ENCODE measurements at regions not wholly inside any gene's neighbourhood (a gene's known extent, or its start where the extent isn't known, plus 50 kb on each side); places are given as distances from the start of the nearest gene placed in this dataset.

- H3K27ac Mint-ChIP-seq, result no peak overlapping the region
- CTCF ChIA-PET, result no interaction called here
- no peak overlapping the region for H3K4me3 Mint-ChIP-seq
- H3K4me1 Mint-ChIP-seq, result no peaks in the 10 kb centered on the region
- ATAC-seq (no peak), DNase-seq (no peak)
- H3K27me3 Mint-ChIP-seq, result no peaks in the 10 kb centered on the region
- peaks cover 16% of the 10 kb centered on the region for H3K9me3 Mint-ChIP-seq (ENCODE audit: low read depth)
- H3K36me3 Mint-ChIP-seq, result peaks cover 1% of the 10 kb centered on the region
These were observed 382.2 kb downstream of the LRRC70 start for GRCh38 chr5:62960781-62961180.

DNA sequence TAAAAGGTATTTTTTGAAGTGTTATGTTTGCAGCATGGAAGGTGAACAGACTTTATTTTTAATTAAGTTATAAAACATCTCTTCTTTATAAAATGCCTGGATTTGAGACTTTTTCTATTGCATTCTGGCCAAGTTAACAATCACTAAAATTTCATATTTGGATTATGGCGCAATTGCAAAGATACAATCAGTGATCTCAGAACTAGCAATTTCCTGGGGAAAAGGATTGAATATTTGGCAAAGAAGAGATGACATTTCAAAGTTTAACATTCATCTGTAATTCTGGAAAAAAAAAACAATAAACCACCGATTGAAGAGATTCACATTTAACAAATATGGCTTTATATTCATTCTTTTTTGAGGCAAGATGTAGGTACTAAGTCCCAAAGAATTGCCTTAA, 378.0 kb downstream of the LRRC70 start:
- Mint-ChIP-seq H3K36me3 (no peaks in the 10 kb centered on the region), H3K9me3 (ENCODE audit: low read depth) (no peaks in the 10 kb centered on the region), H3K4me3 (no peak overlapping the region), H3K4me1 (no peaks in the 10 kb centered on the region), H3K27me3 (no peaks in the 10 kb centered on the region), H3K27ac (no peak overlapping the region)
- ATAC-seq (no peak), DNase-seq (no peak)
- CTCF ChIA-PET, result no interaction called here

GRCh38 chr5:62954578-62954977, 376.0 kb downstream of the LRRC70 start:
- Mint-ChIP-seq H3K4me1 (no peaks in the 10 kb centered on the region), H3K9me3 (ENCODE audit: low read depth) (peaks cover 3% of the 10 kb centered on the region), H3K27me3 (no peaks in the 10 kb centered on the region), H3K36me3 (no peaks in the 10 kb centered on the region), H3K27ac (no peak overlapping the region), H3K4me3 (no peak overlapping the region)
- ATAC-seq (no peak), DNase-seq (no peak)
- CTCF ChIA-PET, result no interaction called here

DNA sequence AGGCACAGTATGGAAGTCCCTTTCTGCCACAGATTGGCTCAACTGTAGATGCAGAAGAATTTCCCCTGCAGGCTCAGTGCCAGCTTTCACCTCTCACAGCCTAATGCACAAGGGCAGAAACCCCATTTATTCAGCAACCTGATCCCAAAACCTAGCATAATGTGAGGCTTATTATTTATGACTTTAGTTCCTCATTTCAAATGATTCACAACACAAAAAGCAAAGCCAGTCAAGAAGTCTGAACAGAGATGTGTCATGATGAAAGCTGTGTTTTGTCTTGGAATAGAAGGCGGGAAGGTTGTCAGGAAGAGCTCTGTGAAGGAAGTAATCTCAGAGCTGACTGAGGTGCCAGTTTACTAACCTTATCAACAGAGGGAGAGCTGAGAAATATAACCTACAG, 369.7 kb downstream of the LRRC70 start:
- no peaks in the 10 kb centered on the region for H3K27me3 Mint-ChIP-seq
- no peaks in the 10 kb centered on the region for H3K36me3 Mint-ChIP-seq
- no peaks in the 10 kb centered on the region for H3K4me1 Mint-ChIP-seq
- DNase-seq, result no peak
- no peak for ATAC-seq
- no peak overlapping the region for H3K4me3 Mint-ChIP-seq
- H3K27ac Mint-ChIP-seq, result no peak overlapping the region
- peaks cover 3% of the 10 kb centered on the region for H3K9me3 Mint-ChIP-seq (ENCODE audit: low read depth)
- CTCF ChIA-PET, result no interaction called here

DNA sequence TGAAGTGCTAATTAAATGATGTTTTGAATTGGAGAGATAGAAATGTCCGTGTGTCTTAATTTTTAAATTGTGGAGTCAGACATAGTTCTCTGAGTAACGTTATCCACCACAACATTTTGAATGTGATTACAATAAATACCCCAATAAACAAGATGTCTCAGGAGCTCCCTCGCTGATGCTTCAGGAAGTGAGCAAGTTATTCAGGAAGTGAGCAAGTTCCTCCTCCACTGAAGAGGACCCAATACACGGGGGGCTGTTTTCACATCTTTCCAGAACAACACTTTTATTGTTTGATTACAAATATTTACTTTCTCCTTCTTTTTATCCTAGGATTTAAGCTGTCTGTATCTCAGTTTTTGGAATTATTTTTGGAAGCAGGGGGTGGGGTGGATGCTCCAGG, 363.8 kb downstream of the LRRC70 start:
- no peaks in the 10 kb centered on the region for H3K4me1 Mint-ChIP-seq
- H3K36me3 Mint-ChIP-seq, result no peaks in the 10 kb centered on the region
- no peaks in the 10 kb centered on the region for H3K9me3 Mint-ChIP-seq (ENCODE audit: low read depth)
- CTCF ChIA-PET, result no interaction called here
- H3K4me3 Mint-ChIP-seq, result no peak overlapping the region
- H3K27me3 Mint-ChIP-seq, result no peaks in the 10 kb centered on the region
- DNase-seq (no peak), ATAC-seq (no peak)
- H3K27ac Mint-ChIP-seq, result no peak overlapping the region

DNA sequence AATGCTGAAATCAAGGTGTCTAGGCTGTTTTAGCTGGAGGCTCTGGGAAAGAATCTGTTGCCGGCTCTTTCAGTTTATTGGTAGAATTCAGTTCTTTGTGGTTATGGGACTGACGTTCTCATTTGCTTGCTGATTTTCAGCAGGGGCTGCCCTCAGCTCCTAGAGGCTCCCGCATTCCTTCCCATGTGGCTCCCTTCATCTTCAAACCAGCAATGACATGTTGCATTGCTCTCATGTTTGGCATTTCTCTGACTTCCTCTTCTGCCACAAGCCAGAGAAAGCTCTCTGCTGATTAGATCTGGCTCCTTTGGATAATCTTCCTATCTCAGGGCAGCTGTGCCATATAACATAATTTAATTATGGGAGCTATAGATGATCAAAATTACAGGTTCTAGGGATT, 360.3 kb downstream of the LRRC70 start:
- no peaks in the 10 kb centered on the region for H3K4me1 Mint-ChIP-seq
- no peaks in the 10 kb centered on the region for H3K27me3 Mint-ChIP-seq
- H3K4me3 Mint-ChIP-seq, result no peak overlapping the region
- H3K27ac Mint-ChIP-seq, result no peak overlapping the region
- H3K36me3 Mint-ChIP-seq, result no peaks in the 10 kb centered on the region
- DNase-seq, result no peak
- no peak for ATAC-seq
- CTCF ChIA-PET, result no interaction called here
- no peaks in the 10 kb centered on the region for H3K9me3 Mint-ChIP-seq (ENCODE audit: low read depth)

DNA sequence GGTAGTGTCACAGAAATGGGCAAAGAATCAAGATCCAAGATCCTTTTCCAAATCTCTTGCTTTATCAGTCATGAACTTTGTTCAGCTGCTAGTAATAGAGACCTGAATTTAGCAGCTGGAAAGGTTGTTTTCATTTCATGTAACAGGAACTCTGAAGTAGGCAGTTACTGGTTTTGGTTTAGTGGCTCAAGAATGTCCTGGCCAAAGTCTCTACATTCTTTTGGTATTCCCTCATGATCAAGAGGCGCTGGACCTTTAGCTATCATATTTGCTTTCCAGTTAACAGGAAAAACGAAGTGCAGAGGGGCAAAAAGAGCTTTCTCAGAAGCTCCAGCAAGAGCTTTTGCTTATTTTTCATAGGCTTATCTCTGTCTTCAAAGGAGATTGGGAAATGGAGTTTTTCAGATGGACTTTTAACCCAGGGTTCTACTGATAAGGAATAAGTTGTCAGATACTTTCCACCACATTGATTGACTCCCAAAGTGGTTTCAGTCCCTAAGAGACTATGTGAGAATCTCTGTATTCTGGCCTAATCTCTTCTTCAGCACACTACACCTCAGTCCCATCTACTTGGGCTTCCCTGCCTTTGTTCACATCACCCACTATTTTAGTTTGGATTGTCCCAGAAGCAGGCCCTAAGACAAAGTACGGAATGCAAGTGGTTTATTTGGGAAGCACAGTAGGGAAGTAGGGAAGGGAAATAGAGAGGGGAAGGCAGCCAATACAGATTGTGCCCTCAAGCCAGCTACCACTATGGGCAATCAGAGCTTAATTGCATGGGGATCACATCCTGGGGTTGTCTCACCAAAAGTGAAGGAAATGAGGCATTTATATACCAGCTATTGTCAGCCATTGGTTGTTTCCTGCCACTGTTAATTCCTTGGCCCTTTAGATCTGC, 359.3 kb downstream of the LRRC70 start:
- Mint-ChIP-seq H3K36me3 (no peaks in the 10 kb centered on the region), H3K27ac (no peak overlapping the region), H3K27me3 (no peaks in the 10 kb centered on the region), H3K9me3 (ENCODE audit: low read depth) (no peaks in the 10 kb centered on the region), H3K4me1 (no peaks in the 10 kb centered on the region), H3K4me3 (no peak overlapping the region)
- ATAC-seq (no peak), DNase-seq (no peak)
- CTCF ChIA-PET, result no interaction called here

DNA sequence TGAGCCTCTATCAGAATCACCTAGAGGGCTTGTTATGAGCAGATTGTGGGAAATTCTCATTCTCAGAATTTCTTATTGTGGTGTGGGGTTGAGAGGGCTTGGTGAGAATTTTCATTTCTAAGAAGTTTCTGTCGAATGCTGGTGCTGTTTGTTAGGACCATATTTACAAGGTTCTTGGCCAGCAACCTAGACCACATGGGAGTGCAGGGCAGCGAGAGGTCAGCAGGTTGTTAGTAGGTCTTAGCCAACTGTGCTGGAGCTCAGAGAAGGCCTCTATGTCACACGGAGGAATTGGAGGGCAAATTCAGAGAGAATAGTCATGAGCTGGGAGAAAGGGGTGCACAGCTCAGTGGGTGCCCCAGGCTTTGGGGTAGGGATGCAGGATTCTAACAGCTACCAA, 357.0 kb downstream of the LRRC70 start:
- no peaks in the 10 kb centered on the region for H3K36me3 Mint-ChIP-seq
- DNase-seq (no peak), ATAC-seq (no peak)
- CTCF ChIA-PET, result no interaction called here
- no peaks in the 10 kb centered on the region for H3K4me1 Mint-ChIP-seq
- H3K9me3 Mint-ChIP-seq (ENCODE audit: low read depth), result no peaks in the 10 kb centered on the region
- no peaks in the 10 kb centered on the region for H3K27me3 Mint-ChIP-seq
- H3K27ac Mint-ChIP-seq, result no peak overlapping the region
- H3K4me3 Mint-ChIP-seq, result no peak overlapping the region

DNA sequence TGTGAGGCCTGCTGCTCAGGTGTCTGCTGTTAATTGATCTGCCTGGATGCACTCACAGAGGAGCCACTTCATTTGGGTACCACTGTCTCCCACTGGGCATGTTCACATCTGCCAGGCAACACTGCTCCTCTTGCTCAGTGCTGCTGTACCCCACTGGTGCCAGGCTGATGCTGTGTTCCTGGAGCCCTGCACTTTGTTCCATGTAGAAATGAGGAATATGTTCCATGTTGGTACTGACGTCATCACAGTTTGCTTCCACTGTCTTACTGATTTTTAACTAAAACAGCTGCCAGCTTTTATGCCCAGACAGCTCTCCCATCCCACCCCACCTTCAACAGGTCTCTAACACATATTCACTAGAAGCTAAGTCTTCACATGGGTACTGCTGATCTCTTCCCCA, 355.7 kb downstream of the LRRC70 start:
- ATAC-seq (no peak), DNase-seq (no peak)
- Mint-ChIP-seq H3K4me3 (no peak overlapping the region), H3K36me3 (no peaks in the 10 kb centered on the region), H3K9me3 (ENCODE audit: low read depth) (no peaks in the 10 kb centered on the region), H3K27ac (no peak overlapping the region), H3K4me1 (no peaks in the 10 kb centered on the region), H3K27me3 (no peaks in the 10 kb centered on the region)
- CTCF ChIA-PET, result no interaction called here

DNA sequence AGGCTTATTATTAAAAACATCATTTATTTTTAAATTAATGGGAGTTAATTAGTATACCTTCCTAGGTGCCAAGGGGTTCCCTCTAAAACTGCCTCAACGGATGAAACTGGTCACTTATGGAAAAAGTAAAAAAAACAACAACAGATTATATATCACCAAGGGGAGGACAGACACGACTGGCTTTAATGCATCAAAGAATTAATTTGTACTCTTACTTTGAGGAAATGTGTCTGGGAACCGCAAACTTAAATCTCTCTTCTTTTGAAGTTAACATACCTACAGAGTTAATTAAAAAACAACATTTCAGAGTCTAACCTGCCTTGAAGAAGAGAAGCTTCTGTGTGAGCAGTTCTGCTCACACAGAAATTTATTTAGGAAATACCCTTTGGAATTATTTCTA, 354.6 kb downstream of the LRRC70 start:
- H3K36me3 Mint-ChIP-seq, result no peaks in the 10 kb centered on the region

GRCh38 chr5:62931153-62931950, 352.7 kb downstream of the LRRC70 start:
- H3K36me3 Mint-ChIP-seq, result no peaks in the 10 kb centered on the region
- H3K27ac Mint-ChIP-seq, result no peak overlapping the region
- DNase-seq (no peak), ATAC-seq (no peak)
- no peaks in the 10 kb centered on the region for H3K9me3 Mint-ChIP-seq (ENCODE audit: low read depth)
- no peak overlapping the region for H3K4me3 Mint-ChIP-seq
- H3K27me3 Mint-ChIP-seq, result no peaks in the 10 kb centered on the region
- no peaks in the 10 kb centered on the region for H3K4me1 Mint-ChIP-seq
- CTCF ChIA-PET, result no interaction called here

More for the DNA sequence above, 354.6 kb downstream of the LRRC70 start:
- ATAC-seq (no peak), DNase-seq (no peak)
- no peak overlapping the region for H3K27ac Mint-ChIP-seq
- no peak overlapping the region for H3K4me3 Mint-ChIP-seq
- CTCF ChIA-PET, result no interaction called here
- H3K4me1 Mint-ChIP-seq, result no peaks in the 10 kb centered on the region
- no peaks in the 10 kb centered on the region for H3K9me3 Mint-ChIP-seq (ENCODE audit: low read depth)
- no peaks in the 10 kb centered on the region for H3K27me3 Mint-ChIP-seq

- Mint-ChIP-seq H3K27me3 (no peaks in the 10 kb centered on the region), H3K4me3 (no peak overlapping the region), H3K36me3 (no peaks in the 10 kb centered on the region), H3K27ac (no peak overlapping the region), H3K9me3 (ENCODE audit: low read depth) (peaks cover 3% of the 10 kb centered on the region), H3K4me1 (no peaks in the 10 kb centered on the region)
- CTCF ChIA-PET, result no interaction called here
- ATAC-seq (no peak), DNase-seq (no peak)
These were observed 343.6 kb downstream of the LRRC70 start for GRCh38 chr5:62922191-62922590.

DNA sequence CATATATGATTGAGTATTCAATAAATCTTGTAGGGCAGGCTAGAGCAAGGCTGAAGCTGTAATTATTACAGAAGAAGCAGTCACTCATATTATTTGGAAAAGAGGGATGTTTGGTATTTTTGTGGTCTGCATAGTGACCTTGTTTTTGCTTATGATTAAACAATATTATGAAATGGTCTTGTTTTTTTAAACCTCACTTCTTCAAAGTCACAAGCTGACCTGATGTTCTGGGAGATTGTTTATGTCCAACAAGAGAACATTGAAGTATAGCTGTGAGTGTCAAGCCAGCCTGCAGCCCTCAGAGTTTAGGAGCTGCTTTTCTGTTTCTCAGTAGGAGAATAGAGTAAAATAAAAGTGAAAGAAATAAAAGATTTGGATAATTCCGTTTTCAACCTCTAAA, 342.2 kb downstream of the LRRC70 start:
- no peak overlapping the region for H3K4me3 Mint-ChIP-seq
- ATAC-seq (no peak), DNase-seq (no peak)
- H3K36me3 Mint-ChIP-seq, result no peaks in the 10 kb centered on the region
- CTCF ChIA-PET, result no interaction called here
- no peak overlapping the region for H3K27ac Mint-ChIP-seq
- H3K27me3 Mint-ChIP-seq, result no peaks in the 10 kb centered on the region
- peaks cover 3% of the 10 kb centered on the region for H3K9me3 Mint-ChIP-seq (ENCODE audit: low read depth)
- no peaks in the 10 kb centered on the region for H3K4me1 Mint-ChIP-seq

- no peaks in the 10 kb centered on the region for H3K27me3 Mint-ChIP-seq
- no peak overlapping the region for H3K4me3 Mint-ChIP-seq
- H3K9me3 Mint-ChIP-seq (ENCODE audit: low read depth), result no peaks in the 10 kb centered on the region
- DNase-seq (no peak), ATAC-seq (no peak)
- no peaks in the 10 kb centered on the region for H3K36me3 Mint-ChIP-seq
- H3K27ac Mint-ChIP-seq, result no peak overlapping the region
- H3K4me1 Mint-ChIP-seq, result no peaks in the 10 kb centered on the region
- CTCF ChIA-PET, result no interaction called here
These were observed 330.7 kb downstream of the LRRC70 start for GRCh38 chr5:62909326-62909725.
